Epidermal melanocyte (primary cell): ENCODE measurements at regions not wholly inside any gene's neighbourhood (a gene's known extent, or its start where the extent isn't known, plus 50 kb on each side); places are given as distances from the start of the nearest gene placed in this dataset.
"Not testable (repeated sequence)": the region's sequence is repeated elsewhere in the genome, so short reads cannot be mapped to it uniquely, and the experiment has no call there.

Experiments used
- DNase-seq: peaks from one replicate; pipeline ENCODE4 v3.0.0; 2011; ENCODE audit warnings: low spot score; ENCODE audit not compliant: insufficient read length

DNA sequence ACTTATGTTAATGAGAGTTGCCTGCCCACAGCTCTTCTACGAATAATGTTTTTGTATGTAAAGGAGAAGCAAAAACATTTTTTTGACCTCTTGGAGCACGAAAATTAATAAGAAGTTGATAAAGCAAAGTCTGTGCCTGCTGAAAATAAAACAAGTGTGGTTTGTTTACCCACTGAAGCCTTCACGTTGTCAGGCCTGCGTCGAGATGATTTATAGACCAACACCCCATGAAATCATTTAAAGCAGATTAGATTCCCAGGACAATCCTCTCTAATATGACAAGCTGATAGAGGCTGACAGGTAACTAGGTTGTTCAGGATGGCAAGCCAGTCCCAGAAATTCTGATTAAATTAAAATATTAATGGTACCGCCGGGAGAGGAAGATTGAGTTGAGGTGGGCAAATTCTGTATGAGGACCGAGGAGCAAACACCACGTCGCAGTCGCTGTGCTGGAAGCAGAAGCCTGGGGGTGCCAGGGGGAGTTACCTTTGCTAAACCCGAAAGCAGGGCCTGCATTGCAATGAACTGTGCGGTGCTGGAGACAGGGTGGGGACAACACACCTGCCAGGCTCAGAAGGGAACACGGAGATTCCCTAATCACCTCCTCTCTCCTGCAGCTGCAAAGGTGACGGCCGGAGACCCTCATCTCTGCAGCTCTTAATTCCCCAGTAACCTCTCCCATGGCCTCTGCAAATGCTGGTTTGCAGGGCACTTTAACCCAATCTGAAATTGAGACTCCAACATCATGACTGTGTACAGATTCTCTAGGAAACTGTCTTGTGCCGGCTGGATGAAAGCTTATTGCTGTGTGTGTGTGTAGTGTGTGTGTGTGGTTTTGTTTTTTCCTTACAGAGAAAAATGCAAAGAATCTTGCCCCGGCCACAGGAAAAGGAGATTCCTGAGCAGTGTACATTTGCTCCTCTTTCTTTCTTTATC lies 2805.9 kb downstream of the RPIA start:
- not testable (repeated sequence) for DNase-seq

DNA sequence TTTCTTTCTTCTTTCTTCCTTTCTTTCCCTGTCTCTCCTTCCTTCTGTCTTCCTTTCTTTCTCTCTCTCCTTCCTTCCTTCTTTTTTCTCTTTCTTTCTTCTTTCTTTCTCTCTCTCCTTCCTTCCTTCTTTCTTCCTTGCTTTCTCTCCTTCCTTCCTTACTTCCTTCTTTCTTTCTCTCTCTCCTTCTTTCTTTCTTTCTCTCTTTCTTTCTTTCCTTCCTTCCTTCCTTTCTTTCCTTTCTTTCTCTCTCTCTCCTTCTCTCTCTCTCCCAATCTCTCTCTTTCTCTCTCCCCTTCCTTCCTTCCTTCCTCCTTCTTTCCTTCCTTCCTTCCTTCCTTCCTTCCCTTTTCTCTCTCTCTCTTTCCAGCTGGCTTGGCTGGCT lies 2806.6 kb downstream of the RPIA start:
- DNase-seq: not testable (repeated sequence)

DNA sequence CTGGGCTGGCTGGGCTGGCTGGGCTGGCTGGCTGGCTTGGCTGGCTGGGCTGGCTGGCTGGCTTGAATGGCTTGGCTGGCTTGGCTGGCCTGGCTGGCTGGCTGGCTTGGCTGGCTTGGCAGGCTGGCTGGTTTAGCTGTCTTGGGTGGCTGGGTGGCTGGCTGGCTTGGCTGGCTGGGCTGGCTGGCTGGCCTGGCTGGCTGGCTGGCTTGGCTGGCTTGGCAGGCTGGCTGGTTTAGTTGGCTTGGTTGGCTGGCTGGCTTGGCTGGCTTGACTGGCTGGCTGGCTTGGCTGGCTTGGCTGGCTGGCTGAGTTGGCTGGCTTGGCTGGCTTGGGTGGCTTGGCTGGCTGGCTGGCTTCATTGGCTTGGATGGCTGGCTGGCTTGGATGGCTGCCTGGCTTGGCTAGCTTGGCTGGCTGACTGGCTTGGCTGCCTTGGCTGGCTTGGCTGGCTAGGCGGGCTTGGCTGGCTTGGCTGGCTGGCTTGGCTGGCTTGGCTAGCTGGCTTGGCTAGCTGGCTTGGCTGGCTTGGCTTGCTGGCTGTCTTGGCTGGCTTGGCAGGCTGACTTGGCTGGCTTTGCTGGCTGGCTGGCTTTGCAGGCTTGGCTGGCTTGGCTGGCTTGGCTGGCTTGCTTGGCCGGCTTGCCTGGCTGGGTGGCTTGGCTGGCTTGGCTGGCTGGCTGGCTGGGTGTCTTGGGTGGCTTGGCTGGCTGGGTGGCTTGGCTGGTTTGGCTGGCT lies 2807.2 kb downstream of the RPIA start:
- DNase-seq: not testable (repeated sequence)

DNA sequence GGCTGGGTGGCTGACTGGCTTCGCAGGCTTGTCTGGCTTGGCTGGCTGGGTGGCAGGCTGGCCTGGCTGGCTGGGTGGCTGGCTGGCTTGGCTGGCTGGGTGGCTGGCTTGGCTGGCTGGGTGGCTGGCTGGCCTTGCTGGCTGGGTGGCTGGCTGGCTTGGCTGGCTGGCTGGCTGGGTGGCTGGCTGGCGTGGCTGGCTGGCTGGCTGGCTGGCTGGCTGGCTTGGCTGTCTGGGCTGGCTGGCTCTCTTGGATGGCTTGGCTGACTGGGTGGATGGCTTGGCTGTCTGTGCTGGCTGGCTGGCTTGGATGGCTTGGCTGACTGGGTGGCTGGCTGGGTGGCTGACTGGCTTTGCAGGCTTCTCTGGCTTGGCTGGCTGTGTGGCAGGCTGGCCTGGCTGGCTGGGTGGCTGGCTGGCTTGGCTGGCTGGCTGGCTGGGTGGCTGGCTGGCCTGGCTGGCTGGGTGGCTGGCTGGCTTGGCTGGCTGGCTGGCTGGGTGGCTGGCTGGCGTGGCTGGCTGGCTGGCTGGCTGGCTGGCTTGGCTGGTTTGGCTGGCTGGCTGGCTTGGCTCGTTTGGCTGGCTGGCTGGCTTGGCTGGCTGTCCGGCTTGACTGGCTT lies 2808.1 kb downstream of the RPIA start:
- not testable (repeated sequence) for DNase-seq

DNA sequence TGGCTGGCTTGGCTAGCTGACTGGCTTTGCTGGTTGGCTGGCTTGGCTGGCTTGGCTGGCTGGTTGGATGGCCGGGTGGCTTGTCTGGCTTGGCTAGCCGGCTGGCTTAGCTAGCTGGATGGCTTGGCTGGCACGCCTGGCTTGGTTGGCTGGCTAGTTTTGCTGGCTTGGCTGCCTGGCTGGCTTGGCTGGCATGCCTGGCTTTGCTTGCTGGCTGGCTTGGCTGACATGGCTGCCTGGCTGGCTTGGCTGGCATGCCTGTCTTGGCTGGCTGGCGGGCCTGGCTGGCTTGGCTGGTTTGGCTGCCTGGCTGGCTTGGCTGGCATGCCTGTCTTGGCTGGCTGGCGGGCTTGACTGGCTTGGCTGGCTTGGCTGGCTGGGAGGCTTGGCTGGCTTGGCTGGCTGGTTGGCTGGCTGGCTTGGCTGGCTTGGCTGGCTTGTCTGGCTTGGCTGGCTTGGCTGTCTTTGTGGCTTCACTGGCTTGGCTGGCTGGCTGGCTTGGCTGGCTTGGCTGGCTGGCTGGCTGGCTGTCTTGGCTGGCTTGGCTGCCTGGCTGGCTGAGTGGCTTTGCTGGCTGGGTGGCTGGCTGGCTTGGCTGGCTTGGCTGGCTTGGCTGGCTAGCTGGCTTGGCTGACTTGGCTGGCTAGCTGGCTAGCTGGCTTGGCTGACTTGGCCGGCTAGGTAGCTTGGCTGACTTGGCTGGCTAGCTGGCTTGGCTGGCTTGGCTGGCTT lies 2808.9 kb downstream of the RPIA start:
- not testable (repeated sequence) for DNase-seq

DNA sequence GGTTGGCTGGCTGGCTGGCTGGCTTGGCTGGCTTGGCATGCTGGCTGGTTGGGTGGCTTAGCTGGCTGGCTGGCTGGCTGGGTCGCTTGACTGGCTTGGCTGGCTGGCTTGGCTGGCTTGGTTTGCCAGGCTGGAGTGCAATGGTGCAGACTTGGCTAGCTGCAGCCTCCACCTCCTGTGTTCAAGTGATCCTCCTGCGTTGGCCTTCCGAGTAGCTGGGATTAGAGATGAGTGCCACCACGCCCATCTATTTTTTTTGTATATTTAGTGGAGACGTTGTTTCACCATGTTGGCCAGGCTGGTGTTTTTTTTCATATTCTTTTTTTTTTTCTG lies 2809.5 kb downstream of the RPIA start:
- not testable (repeated sequence) for DNase-seq

DNA sequence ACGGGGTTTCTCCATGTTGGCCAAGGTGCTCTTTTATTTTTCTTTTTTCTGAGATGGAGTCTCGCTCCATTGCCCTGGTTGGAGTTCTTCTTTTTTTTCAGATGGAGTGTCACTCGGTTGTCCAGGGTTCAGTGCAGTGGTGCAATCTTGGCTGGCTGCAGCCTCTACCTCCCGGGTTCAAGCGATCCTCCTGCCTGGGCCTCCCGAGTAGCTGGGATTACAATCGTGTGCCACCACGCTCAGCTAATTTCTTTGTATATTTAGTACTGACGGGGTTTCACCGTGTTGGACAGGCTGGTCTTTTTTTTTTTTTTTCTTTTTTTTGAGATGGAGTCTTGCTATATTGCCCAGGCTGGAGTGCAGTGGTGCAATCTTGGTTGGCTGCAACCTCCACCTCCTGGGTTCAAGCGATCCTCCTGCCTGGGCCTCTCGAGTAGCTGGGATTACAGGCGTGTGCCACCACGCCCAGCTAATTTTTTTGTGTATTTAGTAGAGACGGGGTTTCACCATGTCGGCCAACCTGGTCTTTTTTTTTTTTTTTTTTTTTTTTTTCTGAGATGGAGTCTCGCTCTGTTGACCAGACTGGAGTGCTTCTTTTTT lies 2810.1 kb downstream of the RPIA start:
- not testable (repeated sequence) for DNase-seq

DNA sequence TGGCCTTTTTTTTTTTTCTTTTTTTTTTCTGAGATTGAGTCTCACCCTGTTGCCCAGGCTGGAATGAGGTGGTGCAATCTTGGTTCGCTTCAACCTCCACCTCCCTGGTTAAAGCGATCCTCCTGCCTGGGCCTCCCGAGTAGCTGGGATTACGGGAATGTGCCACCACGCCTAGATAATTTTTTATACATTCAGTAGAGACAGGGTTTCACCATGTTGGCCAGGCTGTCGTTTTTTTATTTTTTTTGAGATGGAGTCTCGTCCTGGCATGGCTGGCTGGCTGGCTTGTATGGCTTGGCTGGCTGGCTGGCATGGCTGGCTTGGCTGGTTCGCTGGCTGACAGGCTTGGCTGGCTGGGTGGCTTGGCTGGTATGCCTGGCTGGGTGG lies 2812.1 kb downstream of the RPIA start:
- DNase-seq: not testable (repeated sequence)

DNA sequence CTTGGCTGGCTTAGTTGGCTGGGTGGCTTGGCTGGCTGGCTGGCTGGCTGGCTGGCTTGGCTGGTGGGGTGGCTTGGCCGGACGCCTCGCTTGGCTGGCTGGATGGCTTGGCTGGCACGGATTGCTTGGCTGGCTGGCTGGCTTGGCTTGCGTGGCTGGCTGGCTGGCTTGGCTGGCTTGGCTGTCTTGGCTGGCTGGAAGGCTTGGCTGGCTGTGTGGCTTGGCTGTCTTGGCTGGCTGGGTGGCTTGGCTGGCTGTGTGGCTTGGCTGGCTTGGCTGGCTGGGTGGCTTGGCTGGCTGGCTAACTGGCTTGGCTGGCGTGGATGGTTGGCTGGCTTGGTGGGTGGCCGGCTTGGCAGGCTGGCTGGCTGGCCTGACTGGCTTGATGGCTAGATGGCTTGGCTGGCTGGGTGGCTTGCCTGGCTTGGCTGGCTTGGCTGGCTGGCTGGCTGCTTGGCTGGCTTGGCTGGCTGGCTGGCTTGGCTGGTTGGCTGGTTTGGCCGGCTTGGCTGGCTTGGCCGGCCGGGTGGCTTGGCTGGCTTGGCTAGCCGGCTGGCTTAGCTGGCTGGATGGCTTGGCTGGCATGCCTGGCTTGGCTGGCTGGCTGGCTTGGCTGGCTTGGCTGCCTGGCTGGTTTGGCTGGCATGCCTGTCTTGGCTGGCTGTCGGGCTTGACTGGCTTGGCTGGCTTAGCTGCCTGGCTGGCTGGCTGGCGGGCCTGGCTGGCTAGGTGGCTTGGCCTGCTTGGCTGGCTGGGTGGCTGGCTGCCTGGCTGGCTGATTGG lies 2812.7 kb downstream of the RPIA start:
- not testable (repeated sequence) for DNase-seq

DNA sequence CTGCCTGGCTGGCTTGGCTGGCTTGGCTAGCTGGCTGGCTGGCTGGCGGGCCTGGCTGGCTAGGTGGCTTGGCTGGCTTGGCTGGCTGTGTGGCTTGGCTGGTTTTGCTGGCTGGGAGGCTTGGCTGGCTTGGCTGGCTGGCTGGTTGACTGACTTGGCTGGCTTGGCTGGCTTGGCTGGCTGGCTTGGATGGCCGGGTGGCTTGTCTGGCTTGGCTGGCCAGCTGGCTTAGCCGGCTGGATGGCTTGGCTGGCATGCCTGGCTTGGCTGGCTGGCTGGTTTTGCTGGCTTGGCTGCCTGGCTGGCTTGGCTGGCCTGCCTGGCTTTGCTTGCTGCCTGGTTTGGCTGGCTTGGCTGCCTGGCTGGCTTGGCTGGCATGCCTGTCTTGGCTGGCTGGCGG lies 2817.3 kb downstream of the RPIA start:
- DNase-seq: not testable (repeated sequence)

DNA sequence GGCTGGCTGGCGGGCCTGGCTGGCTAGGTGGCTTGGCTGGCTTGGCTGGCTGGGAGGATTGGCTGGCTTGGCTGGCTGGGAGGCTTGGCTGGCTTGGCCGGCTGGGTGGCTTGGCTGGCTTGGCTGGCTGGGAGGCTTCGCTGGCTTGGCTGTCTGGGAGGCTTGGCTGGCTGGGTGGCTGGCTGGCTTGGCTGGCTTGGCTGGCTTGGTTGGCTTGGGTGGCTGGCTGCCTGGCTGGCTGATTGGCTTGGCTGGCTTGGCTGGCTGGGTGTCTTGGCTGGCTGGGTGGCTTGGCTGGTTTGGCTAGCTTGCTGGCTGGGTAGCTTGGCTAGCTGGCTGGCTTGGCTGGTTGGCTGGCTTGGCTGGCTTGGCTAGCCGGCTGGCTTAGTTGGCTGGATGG lies 2817.8 kb downstream of the RPIA start:
- not testable (repeated sequence) for DNase-seq

DNA sequence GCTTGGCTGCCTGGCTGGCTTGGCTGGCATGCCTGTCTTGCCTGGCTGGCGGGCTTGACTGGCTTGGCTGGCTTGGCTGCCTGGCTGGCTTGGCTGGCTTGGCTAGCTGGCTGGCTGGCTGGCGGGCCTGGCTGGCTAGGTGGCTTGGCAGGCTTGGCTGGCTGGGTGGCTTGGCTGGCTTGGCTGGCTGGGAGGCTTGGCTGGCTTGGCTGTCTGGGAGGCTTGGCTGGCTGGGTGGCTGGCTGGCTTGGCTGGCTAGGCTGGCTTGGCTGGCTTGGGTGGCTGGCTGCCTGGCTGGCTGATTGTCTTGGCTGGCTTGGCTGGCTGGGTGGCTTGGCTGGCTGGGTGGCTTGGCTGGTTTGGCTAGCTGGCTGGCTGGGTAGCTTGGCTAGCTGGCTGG lies 2819.7 kb downstream of the RPIA start:
- not testable (repeated sequence) for DNase-seq

DNA sequence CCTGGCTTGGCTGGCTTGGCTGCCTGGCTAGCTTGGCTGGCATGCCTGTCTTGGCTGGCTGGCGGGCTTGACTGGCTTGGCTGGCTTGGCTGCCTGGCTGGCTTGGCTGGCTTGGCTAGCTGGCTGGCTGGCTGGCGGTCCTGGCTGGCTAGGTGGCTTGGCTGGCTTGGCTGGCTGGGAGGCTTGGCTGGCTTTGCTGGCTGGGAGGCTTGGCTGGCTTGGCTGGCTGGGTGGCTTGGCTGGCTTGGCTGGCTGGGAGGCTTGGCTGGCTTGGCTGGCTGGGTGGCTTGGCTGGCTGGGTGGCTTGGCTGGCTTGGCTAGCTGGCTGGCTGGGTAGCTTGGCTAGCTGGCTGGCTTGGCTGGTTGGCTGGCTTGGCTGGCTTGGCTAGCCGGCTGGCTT lies 2824.5 kb downstream of the RPIA start:
- not testable (repeated sequence) for DNase-seq

DNA sequence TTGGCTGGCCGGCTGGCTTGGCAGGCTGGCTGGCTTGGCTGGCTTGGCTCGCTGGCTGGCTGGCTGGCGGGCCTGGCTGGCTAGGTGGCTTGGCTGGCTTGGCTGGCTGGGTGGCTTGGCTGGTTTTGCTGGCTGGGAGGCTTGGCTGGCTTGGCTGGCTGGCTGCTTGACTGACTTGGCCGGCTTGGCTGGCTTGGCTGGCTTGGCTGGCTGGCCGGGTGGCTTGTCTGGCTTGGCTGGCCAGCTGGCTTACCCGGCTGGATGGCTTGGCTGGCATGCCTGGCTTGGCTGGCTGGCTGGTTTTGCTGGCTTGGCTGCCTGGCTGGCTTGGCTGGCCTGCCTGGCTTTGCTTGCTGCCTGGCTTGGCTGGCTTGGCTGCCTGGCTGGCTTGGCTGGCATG lies 2825.2 kb downstream of the RPIA start:
- DNase-seq: not testable (repeated sequence)

DNA sequence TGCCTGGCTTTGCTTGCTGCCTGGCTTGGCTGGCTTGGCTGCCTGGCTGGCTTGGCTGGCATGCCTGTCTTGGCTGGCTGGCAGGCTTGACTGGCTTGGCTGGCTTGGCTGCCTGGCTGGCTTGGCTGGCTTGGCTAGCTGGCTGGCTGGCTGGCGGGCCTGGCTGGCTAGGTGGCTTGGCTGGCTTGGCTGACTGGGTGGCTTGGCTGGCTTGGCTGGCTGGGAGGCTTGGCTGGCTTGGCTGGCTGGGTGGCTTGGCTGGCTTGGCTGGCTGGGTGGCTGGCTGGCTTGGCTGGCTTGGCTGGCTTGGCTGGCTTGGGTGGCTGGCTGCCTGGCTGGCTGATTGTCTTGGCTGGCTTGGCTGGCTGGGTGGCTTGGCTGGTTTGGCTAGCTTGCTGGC lies 2826.4 kb downstream of the RPIA start:
- not testable (repeated sequence) for DNase-seq

DNA sequence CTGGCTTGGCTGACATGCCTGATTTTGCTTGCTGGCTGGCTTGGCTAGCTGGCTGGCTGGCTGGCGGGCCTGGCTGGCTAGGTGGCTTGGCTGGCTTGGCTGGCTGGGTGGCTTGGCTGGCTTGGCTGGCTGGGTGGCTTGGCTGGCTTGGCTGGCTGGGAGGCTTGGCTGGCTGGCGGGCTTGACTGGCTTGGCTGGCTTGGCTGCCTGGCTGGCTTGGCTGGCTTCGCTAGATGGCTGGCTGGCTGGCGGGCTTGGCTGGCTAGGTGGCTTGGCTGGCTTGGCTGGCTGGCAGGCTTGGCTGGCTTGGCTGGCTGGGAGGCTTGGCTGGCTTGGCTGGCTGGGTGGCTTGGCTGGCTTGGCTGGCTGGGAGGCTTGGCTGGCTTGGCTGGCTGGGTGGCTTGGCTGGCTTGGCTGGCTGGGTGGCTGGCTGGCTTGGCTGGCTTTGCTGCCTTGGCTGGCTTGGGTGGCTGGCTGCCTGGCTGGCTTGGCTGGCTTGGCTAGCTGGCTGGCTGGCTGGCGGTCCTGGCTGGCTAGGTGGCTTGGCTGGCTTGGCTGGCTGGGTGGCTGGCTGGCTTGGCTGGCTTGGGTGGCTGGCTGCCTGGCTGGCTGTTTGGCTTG lies 2827.0 kb downstream of the RPIA start:
- DNase-seq: not testable (repeated sequence)

DNA sequence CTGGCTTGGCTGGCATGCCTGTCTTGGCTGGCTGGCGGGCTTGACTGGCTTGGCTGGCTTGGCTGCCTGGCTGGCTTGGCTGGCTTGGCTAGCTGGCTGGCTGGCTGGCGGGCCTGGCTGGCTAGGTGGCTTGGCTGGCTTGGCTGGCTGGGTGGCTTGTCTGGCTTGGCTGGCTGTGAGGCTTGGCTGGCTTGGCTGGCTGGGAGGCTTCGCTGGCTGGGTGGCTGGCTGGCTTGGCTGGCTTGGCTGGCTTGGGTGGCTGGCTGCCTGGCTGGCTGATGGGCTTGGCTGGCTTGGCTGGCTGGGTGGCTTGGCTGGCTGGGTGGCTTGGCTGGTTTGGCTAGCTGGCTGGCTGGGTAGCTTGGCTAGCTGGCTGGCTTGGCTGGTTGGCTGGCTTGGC lies 2827.9 kb downstream of the RPIA start:
- not testable (repeated sequence) for DNase-seq

DNA sequence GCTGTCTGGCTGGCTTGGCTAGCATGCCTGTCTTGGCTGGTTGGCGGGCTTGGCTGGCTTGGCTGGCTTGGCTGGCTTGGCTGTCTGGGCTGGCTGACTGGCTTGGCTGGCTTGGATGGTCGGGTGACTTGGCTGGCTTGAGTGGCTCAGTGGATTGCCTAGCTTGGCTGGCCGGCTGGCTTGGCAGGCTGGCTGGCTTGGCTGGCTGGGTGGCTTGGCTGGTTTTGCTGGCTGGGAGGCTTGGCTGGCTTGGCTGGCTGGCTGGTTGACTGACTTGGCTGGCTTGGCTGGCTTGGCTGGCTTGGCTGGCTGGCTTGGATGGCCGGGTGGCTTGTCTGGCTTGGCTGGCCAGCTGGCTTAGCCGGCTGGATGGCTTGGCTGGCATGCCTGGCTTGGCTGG lies 2828.4 kb downstream of the RPIA start:
- not testable (repeated sequence) for DNase-seq

DNA sequence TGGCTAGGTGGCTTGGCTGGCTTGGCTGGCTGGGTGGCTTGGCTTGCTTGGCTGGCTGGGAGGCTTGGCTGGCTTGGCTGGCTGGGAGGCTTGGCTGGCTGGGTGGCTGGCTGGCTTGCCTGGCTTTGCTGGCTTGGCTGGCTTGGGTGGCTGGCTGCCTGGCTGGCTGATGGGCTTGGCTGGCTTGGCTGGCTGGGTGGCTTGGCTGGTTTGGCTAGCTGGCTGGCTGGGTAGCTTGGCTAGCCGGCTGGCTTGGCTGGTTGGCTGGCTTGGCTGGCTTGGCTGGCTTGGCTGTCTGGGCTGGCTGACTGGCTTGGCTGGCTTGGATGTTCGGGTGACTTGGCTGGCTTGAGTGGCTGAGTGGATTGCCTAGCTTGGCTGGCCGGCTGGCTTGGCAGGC lies 2829.1 kb downstream of the RPIA start:
- not testable (repeated sequence) for DNase-seq
